Keratinocyte (primary cell): ENCODE measurements at regions not wholly inside any gene's neighbourhood (a gene's known extent, or its start where the extent isn't known, plus 50 kb on each side); places are given as distances from the start of the nearest gene placed in this dataset.

Experiments used
- CTCF ChIP-seq, 3 experiments: IDR thresholded peaks in 1 of 3; conservative IDR thresholded peaks in 1 of 3; optimal IDR thresholded peaks in 1 of 3; 2 replicates in 2 of 3; 3 replicates in 1 of 3; pipeline versions ENCODE3 to v1.5.1; 2011; ENCODE audit warnings: low read length in 3 of 3, mild to moderate bottlenecking in 3 of 3, moderate library complexity in 2 of 3, control low read depth in 1 of 3, inconsistent platforms in 1 of 3; ENCODE audit not compliant: insufficient read depth in 2 of 3; ENCODE audit errors: extremely low read depth in 1 of 3
- EZH2 ChIP-seq: IDR thresholded peaks from one replicate; pipeline ENCODE4 v1.6.1; 2012; ENCODE audit warnings: inconsistent platforms, mild to moderate bottlenecking, low read length, moderate library complexity

DNA sequence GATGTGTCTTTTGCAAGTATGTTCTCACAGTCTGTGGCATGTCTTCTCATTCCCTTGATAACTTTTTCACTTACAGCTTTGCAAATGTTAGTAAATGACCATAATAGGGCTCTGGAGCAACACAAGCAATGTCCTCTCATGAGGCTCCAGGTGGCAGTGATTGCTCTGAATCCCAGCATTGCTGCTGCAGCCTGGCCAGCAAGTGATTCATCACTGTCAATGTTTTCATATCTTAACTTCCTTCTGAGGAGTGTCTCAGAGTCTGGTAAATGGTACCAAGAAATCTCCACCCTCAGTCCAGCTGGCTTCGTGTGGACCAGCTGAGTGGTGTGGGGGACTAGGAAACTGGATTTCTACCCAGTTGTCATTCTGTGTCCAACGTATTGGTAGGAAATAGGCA, 139.6 kb downstream of the MYLK4 start:
- no peak for TF ChIP-seq CTCF (optimal IDR thresholded peaks at IDR 0.05 in 1 of 3, IDR thresholded peaks at IDR 0.05 in 1 of 3, conservative IDR thresholded peaks at IDR 0.05 in 1 of 3; ENCODE audit: extremely low read depth in 1 of 3, insufficient read depth in 2 of 3, low read length in 3 of 3)
- no peak for TF ChIP-seq EZH2
